ENCODE measurements at regions not wholly inside any gene's neighbourhood (a gene's known extent, or its start where the extent isn't known, plus 50 kb on each side); places are given as distances from the start of the nearest gene placed in this dataset.
A peak's percentile ranks its signal among the peaks of the same experiment; 100 is the strongest.
"Not testable (repeated sequence)": the region's sequence is repeated elsewhere in the genome, so short reads cannot be mapped to it uniquely, and the experiment has no call there.

DNA sequence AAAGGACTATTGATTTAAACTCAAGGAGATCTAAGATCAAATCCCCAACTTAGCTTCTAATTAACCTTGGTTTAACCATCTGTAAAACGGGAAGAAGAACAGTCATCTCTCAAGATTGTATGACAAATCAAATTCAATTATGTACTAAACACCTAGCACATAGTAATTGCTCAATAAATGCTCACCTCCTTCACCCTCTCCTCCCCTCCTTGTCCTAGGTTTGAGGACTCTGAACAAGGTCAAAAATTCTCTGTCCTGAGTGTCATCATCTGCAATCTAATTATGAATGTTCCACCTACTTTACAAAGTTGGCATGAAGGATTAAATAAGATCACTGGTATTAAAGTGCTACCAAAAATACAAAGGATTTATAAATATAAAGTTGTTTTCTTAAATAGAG, 320.1 kb upstream of the PPARGC1A start:
- TF ChIP-seq, protein P1, sequence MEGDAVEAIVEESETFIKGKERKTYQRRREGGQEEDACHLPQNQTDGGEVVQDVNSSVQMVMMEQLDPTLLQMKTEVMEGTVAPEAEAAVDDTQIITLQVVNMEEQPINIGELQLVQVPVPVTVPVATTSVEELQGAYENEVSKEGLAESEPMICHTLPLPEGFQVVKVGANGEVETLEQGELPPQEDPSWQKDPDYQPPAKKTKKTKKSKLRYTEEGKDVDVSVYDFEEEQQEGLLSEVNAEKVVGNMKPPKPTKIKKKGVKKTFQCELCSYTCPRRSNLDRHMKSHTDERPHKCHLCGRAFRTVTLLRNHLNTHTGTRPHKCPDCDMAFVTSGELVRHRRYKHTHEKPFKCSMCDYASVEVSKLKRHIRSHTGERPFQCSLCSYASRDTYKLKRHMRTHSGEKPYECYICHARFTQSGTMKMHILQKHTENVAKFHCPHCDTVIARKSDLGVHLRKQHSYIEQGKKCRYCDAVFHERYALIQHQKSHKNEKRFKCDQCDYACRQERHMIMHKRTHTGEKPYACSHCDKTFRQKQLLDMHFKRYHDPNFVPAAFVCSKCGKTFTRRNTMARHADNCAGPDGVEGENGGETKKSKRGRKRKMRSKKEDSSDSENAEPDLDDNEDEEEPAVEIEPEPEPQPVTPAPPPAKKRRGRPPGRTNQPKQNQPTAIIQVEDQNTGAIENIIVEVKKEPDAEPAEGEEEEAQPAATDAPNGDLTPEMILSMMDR (conservative IDR thresholded peaks at IDR 0.05; ENCODE audit: low read depth, low read length): no peak
- no peak for DNase-seq (ENCODE audit: low read depth)
- H3K4me3 ChIP-seq (ENCODE audit: low read depth, low read length): no peak overlapping the region

DNA sequence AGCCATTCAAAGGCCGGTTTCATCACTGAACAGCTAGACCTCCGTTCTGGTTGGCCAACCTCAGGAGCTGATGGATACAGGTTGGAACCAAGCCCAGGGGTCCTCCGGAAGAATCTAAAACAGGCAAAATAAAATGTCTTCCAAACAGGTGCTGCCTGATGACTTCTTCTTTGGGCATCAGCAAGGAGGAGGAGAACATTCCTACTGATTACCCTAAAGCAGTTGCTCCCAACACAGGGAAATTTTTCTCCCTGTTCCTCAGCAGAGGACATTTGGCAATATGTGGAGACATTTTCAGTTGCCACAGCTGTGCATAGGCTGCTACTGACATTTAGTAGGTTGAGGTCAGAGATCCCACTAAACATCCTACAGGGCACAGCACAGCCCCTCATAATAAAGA, 319.3 kb upstream of the PPARGC1A start:
- no peak overlapping the region for H3K4me3 ChIP-seq (ENCODE audit: low read depth, low read length)
- no peak for DNase-seq (ENCODE audit: low read depth)
- TF ChIP-seq, protein P1 (conservative IDR thresholded peaks at IDR 0.05; ENCODE audit: low read depth, low read length): no peak

DNA sequence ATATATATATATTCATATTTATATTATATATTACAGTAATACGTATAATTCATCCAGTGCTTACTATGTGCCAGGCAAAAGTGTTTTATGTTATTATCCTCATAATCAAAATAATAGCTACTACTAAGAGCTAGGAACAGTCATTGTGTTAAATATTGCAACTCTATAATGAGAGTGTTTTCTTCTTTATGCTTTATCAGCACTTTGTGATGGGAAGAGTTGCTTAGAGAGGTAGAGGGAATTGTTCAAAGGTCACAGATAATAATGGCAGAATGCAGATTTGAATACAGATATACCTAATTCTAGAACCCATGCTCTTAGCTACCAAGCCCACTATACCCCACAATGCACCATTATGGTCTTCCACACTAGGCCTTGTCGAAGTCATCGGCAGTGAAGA, 318.8 kb upstream of the PPARGC1A start:
- TF ChIP-seq, protein P1 (conservative IDR thresholded peaks at IDR 0.05; ENCODE audit: low read depth, low read length): no peak
- no peak for DNase-seq (ENCODE audit: low read depth)
- no peak overlapping the region for H3K4me3 ChIP-seq (ENCODE audit: low read depth, low read length)

DNA sequence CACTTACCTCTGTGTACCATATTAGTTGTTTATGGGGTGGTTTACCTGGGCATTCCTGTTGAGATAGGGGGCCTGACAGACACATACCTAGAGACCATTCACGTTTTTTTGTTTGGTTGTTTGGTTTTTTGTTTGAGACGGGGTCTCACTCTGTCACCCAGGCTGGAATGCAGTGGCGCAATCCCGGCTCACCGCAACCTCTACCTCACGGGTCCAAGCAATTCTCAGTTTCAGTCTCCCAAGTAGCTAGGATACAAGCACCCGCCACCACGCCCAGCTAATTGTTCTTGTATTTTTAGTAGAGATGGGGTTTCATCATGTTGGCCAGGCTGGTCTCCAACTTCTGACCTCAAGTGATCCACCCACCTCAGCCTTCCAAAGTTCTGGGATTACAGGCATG, 314.9 kb upstream of the PPARGC1A start:
- not testable (repeated sequence) for H3K4me3 ChIP-seq (ENCODE audit: low read depth, low read length); DNase-seq (ENCODE audit: low read depth)

DNA sequence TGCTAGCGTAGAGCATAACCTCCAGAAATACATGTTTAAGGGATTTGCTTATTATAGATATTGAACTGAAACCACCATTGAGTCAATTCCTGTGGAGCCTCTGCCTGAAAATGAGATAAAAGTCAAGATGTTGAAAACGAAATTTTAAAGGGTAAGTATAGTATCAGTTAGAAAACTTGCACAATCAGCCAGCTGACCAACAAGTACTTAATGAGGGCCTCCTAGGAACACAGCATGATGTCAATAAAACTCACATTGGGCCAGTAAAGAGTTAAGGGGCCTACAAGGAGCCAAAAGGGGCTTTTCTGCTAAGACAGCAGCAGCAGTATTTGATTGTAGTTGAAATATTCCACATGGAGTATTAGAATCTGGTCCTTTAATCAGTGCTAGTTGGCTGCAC, 314.1 kb upstream of the PPARGC1A start:
- TF ChIP-seq, protein P1 (conservative IDR thresholded peaks at IDR 0.05; ENCODE audit: low read depth, low read length): no peak
- no peak overlapping the region for H3K4me3 ChIP-seq (ENCODE audit: low read depth, low read length)
- peak; percentile 13 for DNase-seq (ENCODE audit: low read depth)

DNA sequence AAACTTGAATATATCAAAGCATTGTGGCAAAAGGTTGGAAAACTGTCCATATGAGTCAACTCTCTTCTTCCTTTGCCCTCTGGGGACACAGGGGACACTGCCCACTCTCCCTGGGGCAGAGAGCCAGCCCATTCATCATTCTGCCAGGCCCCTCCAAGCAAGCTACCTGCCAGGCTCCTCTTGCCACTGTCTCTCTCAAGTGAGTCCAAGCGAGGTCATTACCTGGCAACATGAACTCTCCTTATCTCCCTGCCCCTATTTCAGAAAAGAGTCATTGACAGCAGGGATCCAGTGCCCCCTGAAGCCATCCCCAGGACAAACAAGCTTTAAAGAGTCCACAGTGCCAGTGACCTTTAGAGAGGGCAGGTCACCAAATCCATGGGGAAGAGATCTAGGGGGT, 312.7 kb upstream of the PPARGC1A start:
- TF ChIP-seq, protein P1 (conservative IDR thresholded peaks at IDR 0.05; ENCODE audit: low read depth, low read length): no peak
- DNase-seq (ENCODE audit: low read depth): no peak
- no peak overlapping the region for H3K4me3 ChIP-seq (ENCODE audit: low read depth, low read length)

DNA sequence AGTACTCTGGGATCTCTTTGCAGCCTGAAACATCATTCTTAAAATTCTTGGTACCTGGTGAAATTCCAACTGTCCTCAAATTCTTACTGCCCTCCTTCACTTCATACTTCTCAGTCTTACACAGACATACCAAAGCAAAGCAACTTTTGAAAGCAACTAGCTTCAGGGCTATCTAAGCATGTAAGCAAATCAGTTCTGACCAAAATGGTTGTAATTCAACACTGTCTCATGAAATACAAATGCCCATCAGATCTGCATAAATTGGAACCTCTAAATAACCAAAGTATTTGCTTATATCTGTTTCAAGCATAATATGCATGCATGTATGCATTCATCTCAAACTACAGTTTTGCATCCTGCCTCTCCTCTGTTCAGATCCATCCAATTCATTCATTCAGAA, 308.1 kb upstream of the PPARGC1A start:
- H3K4me3 ChIP-seq (ENCODE audit: low read depth, low read length): no peak overlapping the region
- TF ChIP-seq, protein P1 (conservative IDR thresholded peaks at IDR 0.05; ENCODE audit: low read depth, low read length): no peak
- DNase-seq (ENCODE audit: low read depth): no peak

DNA sequence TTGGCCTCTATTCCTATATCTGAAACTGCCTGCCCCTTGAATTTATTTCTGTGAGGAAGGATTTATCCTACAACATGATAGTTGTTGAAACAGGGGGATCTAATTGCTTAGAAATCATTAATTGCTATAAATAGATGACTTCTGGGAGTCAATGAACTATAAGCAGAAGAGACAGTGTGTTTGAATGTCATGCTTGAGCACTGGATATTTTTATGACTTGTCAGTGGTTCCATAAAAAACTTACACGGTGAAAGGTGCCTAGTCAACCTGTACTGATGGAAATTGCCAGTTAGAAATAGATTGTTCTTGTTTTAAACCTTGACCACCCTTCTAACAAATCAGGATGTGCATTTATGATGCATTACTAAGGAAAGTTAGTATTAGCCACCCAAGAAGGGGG, 306.9 kb upstream of the PPARGC1A start:
- TF ChIP-seq, protein P1 (conservative IDR thresholded peaks at IDR 0.05; ENCODE audit: low read depth, low read length): no peak
- no peak for DNase-seq (ENCODE audit: low read depth)

More for the DNA sequence above, 306.9 kb upstream of the PPARGC1A start:
- no peak overlapping the region for H3K4me3 ChIP-seq (ENCODE audit: low read depth, low read length)

All from choroid plexus epithelial cell (primary cell).